Liver (tissue), 3 donors: ENCODE measurements at regions not wholly inside any gene's neighbourhood (a gene's known extent, or its start where the extent isn't known, plus 50 kb on each side); places are given as distances from the start of the nearest gene placed in this dataset.

Experiments used
- EGR1 ChIP-seq, 2 donors: IDR thresholded peaks; 2 replicates each; pipeline ENCODE4 v1.6.1; 2016 to 2018; ENCODE audit warnings: antibody characterized with exemption in 2 of 2, low read depth in 2 of 2
- FOXA1 ChIP-seq: IDR thresholded peaks from 2 replicates; pipeline ENCODE4 v1.6.1; 2016; ENCODE audit warnings: antibody characterized with exemption
- GABPA ChIP-seq, 2 donors: IDR thresholded peaks in 1 of 2; conservative IDR thresholded peaks in 1 of 2; 2 replicates each; pipeline ENCODE4 v1.6.1; 2016; ENCODE audit warnings: antibody characterized with exemption in 2 of 2, mild to moderate bottlenecking in 1 of 2, moderate library complexity in 1 of 2
- JUND ChIP-seq, 2 donors: IDR thresholded peaks; 2 replicates each; pipeline ENCODE4 v1.6.1; 2016; ENCODE audit warnings: antibody characterized with exemption in 2 of 2
- RAD21 ChIP-seq, 2 donors: IDR thresholded peaks; 2 replicates each; pipeline ENCODE4 v1.6.1; 2016; ENCODE audit warnings: antibody characterized with exemption in 2 of 2, mild to moderate bottlenecking in 2 of 2
- SP1 ChIP-seq: IDR thresholded peaks from 2 replicates; pipeline ENCODE4 v1.6.1; 2018; ENCODE audit warnings: antibody characterized with exemption, mild to moderate bottlenecking
- TAF1 ChIP-seq: conservative IDR thresholded peaks from 2 replicates; pipeline ENCODE4 v1.6.1; 2016; ENCODE audit warnings: antibody characterized with exemption, mild to moderate bottlenecking
- YY1 ChIP-seq: IDR thresholded peaks from 2 replicates; pipeline ENCODE4 v1.6.1; 2016; ENCODE audit warnings: antibody characterized with exemption, mild to moderate bottlenecking
- TF ChIP-seq, protein P1 (sequence below): IDR thresholded peaks from 2 replicates; pipeline ENCODE4 v1.6.1; 2016; ENCODE audit warnings: antibody characterized with exemption
- TF ChIP-seq, protein P2 (sequence below): fragments of 150-350 bp; IDR thresholded peaks from 2 replicates; pipeline ENCODE4 v1.5.1; 2017; ENCODE audit warnings: improper control_type of control experiment, low read depth, low read length; ENCODE audit not compliant: missing input control
- TF ChIP-seq, protein P3 (sequence below): IDR thresholded peaks from 2 replicates; pipeline ENCODE4 v1.6.1; 2016; ENCODE audit warnings: antibody characterized with exemption
- TF ChIP-seq, protein P4 (sequence below): IDR thresholded peaks from 2 replicates; pipeline ENCODE4 v1.6.1; 2016; ENCODE audit warnings: antibody characterized with exemption
- TF ChIP-seq, protein P5 (sequence below): IDR thresholded peaks from 2 replicates; pipeline ENCODE4 v1.6.1; 2016; ENCODE audit warnings: antibody characterized with exemption, mild to moderate bottlenecking
- donor health status: healthy.
- donor health status: healthy.

DNA sequence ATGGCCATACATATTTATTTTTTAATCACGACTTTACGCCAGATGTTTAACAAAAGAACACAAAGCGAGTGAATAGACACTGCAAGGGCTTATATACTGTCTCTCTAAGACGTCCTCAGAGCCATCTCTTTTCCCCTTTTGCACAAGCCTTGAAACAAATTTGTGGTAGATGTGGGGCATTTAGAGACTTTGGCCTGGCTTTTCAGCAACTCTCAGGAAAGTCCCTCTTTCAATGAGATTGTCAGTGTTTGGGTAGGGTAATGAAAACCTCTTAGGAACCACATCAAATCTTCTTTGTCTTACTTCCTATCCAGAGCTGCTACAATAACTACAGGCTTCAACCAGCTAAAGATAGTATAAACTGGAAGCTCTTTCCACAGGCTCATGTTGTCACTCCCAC, 380.0 kb downstream of the ANXA1 start:
- TF ChIP-seq, protein P1, sequence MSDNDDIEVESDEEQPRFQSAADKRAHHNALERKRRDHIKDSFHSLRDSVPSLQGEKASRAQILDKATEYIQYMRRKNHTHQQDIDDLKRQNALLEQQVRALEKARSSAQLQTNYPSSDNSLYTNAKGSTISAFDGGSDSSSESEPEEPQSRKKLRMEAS, result no peak
- TF ChIP-seq, protein P2, sequence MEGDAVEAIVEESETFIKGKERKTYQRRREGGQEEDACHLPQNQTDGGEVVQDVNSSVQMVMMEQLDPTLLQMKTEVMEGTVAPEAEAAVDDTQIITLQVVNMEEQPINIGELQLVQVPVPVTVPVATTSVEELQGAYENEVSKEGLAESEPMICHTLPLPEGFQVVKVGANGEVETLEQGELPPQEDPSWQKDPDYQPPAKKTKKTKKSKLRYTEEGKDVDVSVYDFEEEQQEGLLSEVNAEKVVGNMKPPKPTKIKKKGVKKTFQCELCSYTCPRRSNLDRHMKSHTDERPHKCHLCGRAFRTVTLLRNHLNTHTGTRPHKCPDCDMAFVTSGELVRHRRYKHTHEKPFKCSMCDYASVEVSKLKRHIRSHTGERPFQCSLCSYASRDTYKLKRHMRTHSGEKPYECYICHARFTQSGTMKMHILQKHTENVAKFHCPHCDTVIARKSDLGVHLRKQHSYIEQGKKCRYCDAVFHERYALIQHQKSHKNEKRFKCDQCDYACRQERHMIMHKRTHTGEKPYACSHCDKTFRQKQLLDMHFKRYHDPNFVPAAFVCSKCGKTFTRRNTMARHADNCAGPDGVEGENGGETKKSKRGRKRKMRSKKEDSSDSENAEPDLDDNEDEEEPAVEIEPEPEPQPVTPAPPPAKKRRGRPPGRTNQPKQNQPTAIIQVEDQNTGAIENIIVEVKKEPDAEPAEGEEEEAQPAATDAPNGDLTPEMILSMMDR, result no peak
- TF ChIP-seq, protein P3, sequence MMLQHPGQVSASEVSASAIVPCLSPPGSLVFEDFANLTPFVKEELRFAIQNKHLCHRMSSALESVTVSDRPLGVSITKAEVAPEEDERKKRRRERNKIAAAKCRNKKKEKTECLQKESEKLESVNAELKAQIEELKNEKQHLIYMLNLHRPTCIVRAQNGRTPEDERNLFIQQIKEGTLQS, result no peak
- no peak for TF ChIP-seq SP1
- TF ChIP-seq, protein P4, sequence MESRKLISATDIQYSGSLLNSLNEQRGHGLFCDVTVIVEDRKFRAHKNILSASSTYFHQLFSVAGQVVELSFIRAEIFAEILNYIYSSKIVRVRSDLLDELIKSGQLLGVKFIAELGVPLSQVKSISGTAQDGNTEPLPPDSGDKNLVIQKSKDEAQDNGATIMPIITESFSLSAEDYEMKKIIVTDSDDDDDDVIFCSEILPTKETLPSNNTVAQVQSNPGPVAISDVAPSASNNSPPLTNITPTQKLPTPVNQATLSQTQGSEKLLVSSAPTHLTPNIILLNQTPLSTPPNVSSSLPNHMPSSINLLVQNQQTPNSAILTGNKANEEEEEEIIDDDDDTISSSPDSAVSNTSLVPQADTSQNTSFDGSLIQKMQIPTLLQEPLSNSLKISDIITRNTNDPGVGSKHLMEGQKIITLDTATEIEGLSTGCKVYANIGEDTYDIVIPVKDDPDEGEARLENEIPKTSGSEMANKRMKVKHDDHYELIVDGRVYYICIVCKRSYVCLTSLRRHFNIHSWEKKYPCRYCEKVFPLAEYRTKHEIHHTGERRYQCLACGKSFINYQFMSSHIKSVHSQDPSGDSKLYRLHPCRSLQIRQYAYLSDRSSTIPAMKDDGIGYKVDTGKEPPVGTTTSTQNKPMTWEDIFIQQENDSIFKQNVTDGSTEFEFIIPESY, result no peak
- TF ChIP-seq YY1, result no peak
- TF ChIP-seq, protein P5, sequence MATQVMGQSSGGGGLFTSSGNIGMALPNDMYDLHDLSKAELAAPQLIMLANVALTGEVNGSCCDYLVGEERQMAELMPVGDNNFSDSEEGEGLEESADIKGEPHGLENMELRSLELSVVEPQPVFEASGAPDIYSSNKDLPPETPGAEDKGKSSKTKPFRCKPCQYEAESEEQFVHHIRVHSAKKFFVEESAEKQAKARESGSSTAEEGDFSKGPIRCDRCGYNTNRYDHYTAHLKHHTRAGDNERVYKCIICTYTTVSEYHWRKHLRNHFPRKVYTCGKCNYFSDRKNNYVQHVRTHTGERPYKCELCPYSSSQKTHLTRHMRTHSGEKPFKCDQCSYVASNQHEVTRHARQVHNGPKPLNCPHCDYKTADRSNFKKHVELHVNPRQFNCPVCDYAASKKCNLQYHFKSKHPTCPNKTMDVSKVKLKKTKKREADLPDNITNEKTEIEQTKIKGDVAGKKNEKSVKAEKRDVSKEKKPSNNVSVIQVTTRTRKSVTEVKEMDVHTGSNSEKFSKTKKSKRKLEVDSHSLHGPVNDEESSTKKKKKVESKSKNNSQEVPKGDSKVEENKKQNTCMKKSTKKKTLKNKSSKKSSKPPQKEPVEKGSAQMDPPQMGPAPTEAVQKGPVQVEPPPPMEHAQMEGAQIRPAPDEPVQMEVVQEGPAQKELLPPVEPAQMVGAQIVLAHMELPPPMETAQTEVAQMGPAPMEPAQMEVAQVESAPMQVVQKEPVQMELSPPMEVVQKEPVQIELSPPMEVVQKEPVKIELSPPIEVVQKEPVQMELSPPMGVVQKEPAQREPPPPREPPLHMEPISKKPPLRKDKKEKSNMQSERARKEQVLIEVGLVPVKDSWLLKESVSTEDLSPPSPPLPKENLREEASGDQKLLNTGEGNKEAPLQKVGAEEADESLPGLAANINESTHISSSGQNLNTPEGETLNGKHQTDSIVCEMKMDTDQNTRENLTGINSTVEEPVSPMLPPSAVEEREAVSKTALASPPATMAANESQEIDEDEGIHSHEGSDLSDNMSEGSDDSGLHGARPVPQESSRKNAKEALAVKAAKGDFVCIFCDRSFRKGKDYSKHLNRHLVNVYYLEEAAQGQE, result no peak
- no peak for TF ChIP-seq RAD21 (IDR thresholded peaks at IDR 0.05)
- TF ChIP-seq JUND (IDR thresholded peaks at IDR 0.05), result no peak
- no peak for TF ChIP-seq EGR1 (IDR thresholded peaks at IDR 0.05; ENCODE audit: low read depth in 2 of 2)
- TF ChIP-seq TAF1, result no peak
- TF ChIP-seq FOXA1, result no peak
- TF ChIP-seq GABPA (IDR thresholded peaks at IDR 0.05 in 1 of 2, conservative IDR thresholded peaks at IDR 0.05 in 1 of 2), result no peak
